ENCODE measurements at regions not wholly inside any gene's neighbourhood (a gene's known extent, or its start where the extent isn't known, plus 50 kb on each side); places are given as distances from the start of the nearest gene placed in this dataset.

DNA sequence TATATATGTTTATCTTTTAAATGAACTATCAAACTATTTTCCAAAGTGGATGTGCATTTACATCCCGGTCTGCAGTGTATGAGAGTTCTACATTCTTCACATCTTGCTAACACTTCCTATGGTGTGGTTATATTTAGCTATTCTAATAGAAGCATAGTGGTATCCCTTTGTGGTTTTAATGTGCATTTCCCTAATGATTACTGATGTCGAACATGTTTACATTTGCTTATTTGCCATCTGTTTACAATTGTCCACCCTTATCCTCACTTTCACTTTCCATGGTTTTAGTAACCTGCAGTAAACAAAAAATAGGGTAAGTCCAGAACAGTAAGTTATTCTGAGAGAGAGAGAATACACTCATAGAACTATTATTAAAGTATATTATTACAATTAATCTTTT is 360.5 kb upstream of the NAALADL2 start:
- H3K4me1 ChIP-seq (ENCODE audit: control insufficient read depth, extremely low read depth, insufficient read depth, low read length): no peaks in the 10 kb centered on the region
- no peaks in the 10 kb centered on the region for H3K79me2 ChIP-seq (ENCODE audit: control insufficient read depth, insufficient read depth, low read length)
- H3K4me2 ChIP-seq (ENCODE audit: control insufficient read depth, extremely low read depth, insufficient read depth, low read depth, low read length): no peak overlapping the region
- H3K27ac ChIP-seq (ENCODE audit: control insufficient read depth, insufficient read depth, low read length): no peak overlapping the region
- H3K4me3 ChIP-seq (ENCODE audit: control insufficient read depth in 2 of 3, extremely low read depth in 1 of 3, insufficient read depth in 2 of 3, low read depth in 1 of 3, low read length in 3 of 3): no peak overlapping the region
- no peak overlapping the region for H3K9ac ChIP-seq (ENCODE audit: control insufficient read depth, extremely low read depth, insufficient read depth, low read length)
- no peaks in the 10 kb centered on the region for H3K27me3 ChIP-seq (ENCODE audit: control insufficient read depth, extremely low read depth, insufficient read depth, low read length)
- dilution Hi-C loops (cut with MboI; ENCODE audit: extremely low pct_ligation_motif_present, low sequenced_read_pairs): no loop called here
- no peaks in the 10 kb centered on the region for H3K9me1 ChIP-seq (ENCODE audit: control insufficient read depth, extremely low read depth, insufficient read depth, low read length)
- H4K20me1 ChIP-seq (ENCODE audit: control insufficient read depth, extremely low read depth, insufficient read depth, low read length): no peaks in the 10 kb centered on the region
- DNase-seq (ENCODE audit: low read depth, low spot score): no peak
- H3K36me3 ChIP-seq (ENCODE audit: control insufficient read depth in 2 of 2, extremely low read depth in 1 of 2, insufficient read depth in 2 of 2, low read length in 2 of 2): no peaks in the 10 kb centered on the region
- no peaks in the 10 kb centered on the region for H3K9me3 ChIP-seq (ENCODE audit: control insufficient read depth, low read depth, low read length)
- TF ChIP-seq EZH2 (IDR thresholded peaks at IDR 0.05; ENCODE audit: low read length): no peak
- TF ChIP-seq, protein P1, sequence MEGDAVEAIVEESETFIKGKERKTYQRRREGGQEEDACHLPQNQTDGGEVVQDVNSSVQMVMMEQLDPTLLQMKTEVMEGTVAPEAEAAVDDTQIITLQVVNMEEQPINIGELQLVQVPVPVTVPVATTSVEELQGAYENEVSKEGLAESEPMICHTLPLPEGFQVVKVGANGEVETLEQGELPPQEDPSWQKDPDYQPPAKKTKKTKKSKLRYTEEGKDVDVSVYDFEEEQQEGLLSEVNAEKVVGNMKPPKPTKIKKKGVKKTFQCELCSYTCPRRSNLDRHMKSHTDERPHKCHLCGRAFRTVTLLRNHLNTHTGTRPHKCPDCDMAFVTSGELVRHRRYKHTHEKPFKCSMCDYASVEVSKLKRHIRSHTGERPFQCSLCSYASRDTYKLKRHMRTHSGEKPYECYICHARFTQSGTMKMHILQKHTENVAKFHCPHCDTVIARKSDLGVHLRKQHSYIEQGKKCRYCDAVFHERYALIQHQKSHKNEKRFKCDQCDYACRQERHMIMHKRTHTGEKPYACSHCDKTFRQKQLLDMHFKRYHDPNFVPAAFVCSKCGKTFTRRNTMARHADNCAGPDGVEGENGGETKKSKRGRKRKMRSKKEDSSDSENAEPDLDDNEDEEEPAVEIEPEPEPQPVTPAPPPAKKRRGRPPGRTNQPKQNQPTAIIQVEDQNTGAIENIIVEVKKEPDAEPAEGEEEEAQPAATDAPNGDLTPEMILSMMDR (optimal IDR thresholded peaks at IDR 0.05 in 1 of 3, IDR thresholded peaks at IDR 0.05 in 1 of 3, conservative IDR thresholded peaks at IDR 0.05 in 1 of 3; ENCODE audit: extremely low read depth in 1 of 3, insufficient read depth in 2 of 3, low read length in 3 of 3): no peak
- FAIRE-seq: no peak
- no peak overlapping the region for H2AFZ ChIP-seq (ENCODE audit: control insufficient read depth, low read length)

DNA sequence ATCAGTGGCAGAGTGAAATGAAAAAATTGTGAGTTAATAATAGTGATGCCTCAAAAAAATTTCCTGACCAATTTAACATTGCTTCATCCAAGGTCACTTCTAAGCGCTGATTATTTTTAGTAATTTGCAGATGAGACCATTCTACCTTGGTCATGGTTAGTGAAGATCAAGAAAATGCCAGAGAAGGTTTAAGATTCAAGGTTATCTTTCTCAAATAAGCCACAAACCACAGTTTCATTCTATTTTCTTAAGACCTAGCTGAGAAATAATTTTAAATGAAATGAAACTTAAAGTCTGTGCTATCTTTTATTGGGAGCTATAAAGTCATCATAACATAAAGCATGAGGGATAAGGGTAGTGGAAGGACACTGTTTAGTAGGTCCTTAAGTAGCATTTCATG is 353.9 kb upstream of the NAALADL2 start:
- no peaks in the 10 kb centered on the region for H3K27me3 ChIP-seq (ENCODE audit: control insufficient read depth, extremely low read depth, insufficient read depth, low read length)
- H3K4me3 ChIP-seq (ENCODE audit: control insufficient read depth in 2 of 3, extremely low read depth in 1 of 3, insufficient read depth in 2 of 3, low read depth in 1 of 3, low read length in 3 of 3): no peak overlapping the region
- H3K27ac ChIP-seq (ENCODE audit: control insufficient read depth, insufficient read depth, low read length): no peak overlapping the region
- no peaks in the 10 kb centered on the region for H4K20me1 ChIP-seq (ENCODE audit: control insufficient read depth, extremely low read depth, insufficient read depth, low read length)
- H3K9ac ChIP-seq (ENCODE audit: control insufficient read depth, extremely low read depth, insufficient read depth, low read length): no peak overlapping the region
- no peaks in the 10 kb centered on the region for H3K9me1 ChIP-seq (ENCODE audit: control insufficient read depth, extremely low read depth, insufficient read depth, low read length)
- H3K9me3 ChIP-seq (ENCODE audit: control insufficient read depth, low read depth, low read length): no peaks in the 10 kb centered on the region
- H3K4me1 ChIP-seq (ENCODE audit: control insufficient read depth, extremely low read depth, insufficient read depth, low read length): no peaks in the 10 kb centered on the region
- no peaks in the 10 kb centered on the region for H3K36me3 ChIP-seq (ENCODE audit: control insufficient read depth in 2 of 2, extremely low read depth in 1 of 2, insufficient read depth in 2 of 2, low read length in 2 of 2)
- FAIRE-seq: no peak
- H2AFZ ChIP-seq (ENCODE audit: control insufficient read depth, low read length): no peak overlapping the region
- H3K4me2 ChIP-seq (ENCODE audit: control insufficient read depth, extremely low read depth, insufficient read depth, low read depth, low read length): no peak overlapping the region
- no peak for TF ChIP-seq EZH2 (IDR thresholded peaks at IDR 0.05; ENCODE audit: low read length)
- TF ChIP-seq, protein P1 (optimal IDR thresholded peaks at IDR 0.05 in 1 of 3, IDR thresholded peaks at IDR 0.05 in 1 of 3, conservative IDR thresholded peaks at IDR 0.05 in 1 of 3; ENCODE audit: extremely low read depth in 1 of 3, insufficient read depth in 2 of 3, low read length in 3 of 3): no peak
- no peaks in the 10 kb centered on the region for H3K79me2 ChIP-seq (ENCODE audit: control insufficient read depth, insufficient read depth, low read length)
- no peak for DNase-seq (ENCODE audit: low read depth, low spot score)
- dilution Hi-C loops (cut with MboI; ENCODE audit: extremely low pct_ligation_motif_present, low sequenced_read_pairs): no loop called here

Data from keratinocyte (primary cell).